ENCODE measurements at regions not wholly inside any gene's neighbourhood (a gene's known extent, or its start where the extent isn't known, plus 50 kb on each side); places are given as distances from the start of the nearest gene placed in this dataset.

GRCh38 chr7:80403686-80404241, 108.1 kb downstream of the GNAT3 start:
- DNase-seq (ENCODE audit: low read depth) = no peak

- no peak for DNase-seq (ENCODE audit: low read depth)
These were observed 110.2 kb downstream of the GNAT3 start for GRCh38 chr7:80401708-80402107.

GRCh38 chr7:80393786-80394185, 118.1 kb downstream of the GNAT3 start:
- no peak for DNase-seq (ENCODE audit: low read depth)

GRCh38 chr7:80392229-80393169, 119.4 kb downstream of the GNAT3 start:
- DNase-seq (ENCODE audit: low read depth) = no peak

- no peak for DNase-seq (ENCODE audit: low read depth)
These were observed 124.2 kb downstream of the GNAT3 start for GRCh38 chr7:80387634-80388193.

- peak; percentile 2 for DNase-seq (ENCODE audit: low read depth)
These were observed 125.2 kb downstream of the GNAT3 start for GRCh38 chr7:80386686-80387085.

- DNase-seq (ENCODE audit: low read depth) = no peak
These were observed 126.4 kb downstream of the GNAT3 start for GRCh38 chr7:80385508-80385907.

GRCh38 chr7:80380957-80381356, 130.9 kb downstream of the GNAT3 start:
- DNase-seq (ENCODE audit: low read depth) = no peak

- DNase-seq (ENCODE audit: low read depth) = no peak
These were observed 132.6 kb downstream of the GNAT3 start for GRCh38 chr7:80379034-80379982.

- DNase-seq (ENCODE audit: low read depth) = no peak
These were observed 137.5 kb downstream of the GNAT3 start for GRCh38 chr7:80374321-80374720.

- DNase-seq (ENCODE audit: low read depth) = no peak
These were observed 138.3 kb downstream of the GNAT3 start for GRCh38 chr7:80373429-80374032.

GRCh38 chr7:80372415-80372814, 139.4 kb downstream of the GNAT3 start:
- no peak for DNase-seq (ENCODE audit: low read depth)

GRCh38 chr7:80370587-80370986, 141.3 kb downstream of the GNAT3 start:
- DNase-seq (ENCODE audit: low read depth) = no peak

- no peak for DNase-seq (ENCODE audit: low read depth)
These were observed 142.5 kb downstream of the GNAT3 start for GRCh38 chr7:80369321-80369720.

GRCh38 chr7:80362677-80363076, 149.2 kb downstream of the GNAT3 start:
- DNase-seq (ENCODE audit: low read depth) = no peak

- DNase-seq (ENCODE audit: low read depth) = no peak
These were observed 149.8 kb downstream of the GNAT3 start for GRCh38 chr7:80362010-80362618.

- no peak for DNase-seq (ENCODE audit: low read depth)
These were observed 152.4 kb downstream of the GNAT3 start for GRCh38 chr7:80359476-80359875.

GRCh38 chr7:80359029-80359428, 152.8 kb downstream of the GNAT3 start:
- DNase-seq (ENCODE audit: low read depth) = no peak

GRCh38 chr7:80357530-80357929, 154.3 kb downstream of the GNAT3 start:
- DNase-seq (ENCODE audit: low read depth) = no peak

- no peak for DNase-seq (ENCODE audit: low read depth)
These were observed 161.4 kb downstream of the GNAT3 start for GRCh38 chr7:80350430-80350829.

- DNase-seq (ENCODE audit: low read depth) = no peak
These were observed 163.6 kb downstream of the GNAT3 start for GRCh38 chr7:80348223-80348622.

Data from Daoy (cell line).